ENCODE measurements at regions not wholly inside any gene's neighbourhood (a gene's known extent, or its start where the extent isn't known, plus 50 kb on each side); places are given as distances from the start of the nearest gene placed in this dataset.
"Not testable (repeated sequence)": the region's sequence is repeated elsewhere in the genome, so short reads cannot be mapped to it uniquely, and the experiment has no call there.

DNA sequence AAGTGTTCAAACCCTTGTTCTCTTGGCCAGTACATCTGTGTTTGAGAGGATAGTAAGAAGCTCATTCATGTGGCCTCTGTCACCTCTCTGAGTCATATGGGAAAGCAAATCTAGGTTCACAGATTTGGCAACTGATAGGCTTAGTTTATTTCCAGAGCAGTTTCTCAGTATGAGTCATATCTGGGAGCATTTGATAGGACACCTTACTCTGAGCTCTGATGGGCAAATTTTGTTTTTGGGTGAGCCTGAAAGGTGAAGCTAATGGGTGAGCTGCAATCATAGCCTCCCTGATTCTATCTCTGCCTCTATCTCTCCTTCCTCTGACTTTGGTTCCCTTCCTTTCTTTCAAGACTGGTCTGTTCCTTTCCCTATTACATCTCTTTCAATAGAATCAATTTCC is 134.4 kb downstream of the S1PR1 start:
- TF ChIP-seq, protein P1, sequence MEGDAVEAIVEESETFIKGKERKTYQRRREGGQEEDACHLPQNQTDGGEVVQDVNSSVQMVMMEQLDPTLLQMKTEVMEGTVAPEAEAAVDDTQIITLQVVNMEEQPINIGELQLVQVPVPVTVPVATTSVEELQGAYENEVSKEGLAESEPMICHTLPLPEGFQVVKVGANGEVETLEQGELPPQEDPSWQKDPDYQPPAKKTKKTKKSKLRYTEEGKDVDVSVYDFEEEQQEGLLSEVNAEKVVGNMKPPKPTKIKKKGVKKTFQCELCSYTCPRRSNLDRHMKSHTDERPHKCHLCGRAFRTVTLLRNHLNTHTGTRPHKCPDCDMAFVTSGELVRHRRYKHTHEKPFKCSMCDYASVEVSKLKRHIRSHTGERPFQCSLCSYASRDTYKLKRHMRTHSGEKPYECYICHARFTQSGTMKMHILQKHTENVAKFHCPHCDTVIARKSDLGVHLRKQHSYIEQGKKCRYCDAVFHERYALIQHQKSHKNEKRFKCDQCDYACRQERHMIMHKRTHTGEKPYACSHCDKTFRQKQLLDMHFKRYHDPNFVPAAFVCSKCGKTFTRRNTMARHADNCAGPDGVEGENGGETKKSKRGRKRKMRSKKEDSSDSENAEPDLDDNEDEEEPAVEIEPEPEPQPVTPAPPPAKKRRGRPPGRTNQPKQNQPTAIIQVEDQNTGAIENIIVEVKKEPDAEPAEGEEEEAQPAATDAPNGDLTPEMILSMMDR (conservative IDR thresholded peaks at IDR 0.05; ENCODE audit: low read depth, low read length) = no peak
- no peak for TF ChIP-seq EZH2 (IDR thresholded peaks at IDR 0.05; ENCODE audit: borderline replicate concordance, low read depth, low read length, poor library complexity, severe bottlenecking)
- Histone ChIP-seq H3K27me3 (replicated peaks; ENCODE audit: insufficient read depth, low read depth, low read length, poor library complexity) (no peaks in the 10 kb centered on the region), H3K36me3 (ENCODE audit: insufficient read depth, low read length, poor library complexity, severe bottlenecking) (no peaks in the 10 kb centered on the region), H3K27ac (ENCODE audit: low read depth, low read length, poor library complexity, severe bottlenecking) (no peak overlapping the region), H3K4me3 (ENCODE audit: low read depth, low read length, poor library complexity, severe bottlenecking) (no peak overlapping the region), H3K9me3 (ENCODE audit: low read depth, low read length, poor library complexity, severe bottlenecking) (no peaks in the 10 kb centered on the region), H3K4me1 (ENCODE audit: insufficient read depth, low read length, poor library complexity, severe bottlenecking) (no peaks in the 10 kb centered on the region)
- BruUV-seq (replicated peaks) = no TSS peak
- no peak for DNase-seq (ENCODE audit: low spot score)
- POLR2A ChIA-PET (ENCODE audit: low non-redundant PET) = no interaction called here
- intact Hi-C loops (cut with micrococcal nuclease; ENCODE audit: unreplicated experiment) = no loop called here
- CTCF ChIA-PET = no interaction called here

- BruUV-seq (replicated peaks) = no TSS peak
Measured at GRCh38 chr1:101373570-101373969, 136.8 kb downstream of the S1PR1 start.

DNA sequence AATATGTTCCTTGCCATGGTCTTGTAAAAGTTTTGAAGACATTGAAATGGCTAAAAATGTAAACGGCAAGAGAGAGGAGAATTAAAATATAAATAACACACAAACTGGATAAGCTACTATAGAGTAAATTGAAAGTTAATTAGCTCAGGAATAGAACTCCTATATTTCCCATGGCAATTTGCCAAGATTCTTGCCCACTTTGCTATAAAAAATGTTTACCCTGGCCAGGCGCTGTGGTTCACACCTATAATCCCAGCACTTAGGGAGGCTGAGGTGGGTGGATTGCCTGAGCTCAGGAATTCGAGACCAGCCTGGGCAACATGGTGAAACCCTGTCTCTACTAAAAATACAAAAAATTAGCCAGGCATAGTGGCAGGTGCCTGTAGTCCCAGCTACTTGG is 138.6 kb downstream of the S1PR1 start:
- H3K4me1 ChIP-seq (ENCODE audit: insufficient read depth, low read length, poor library complexity, severe bottlenecking); H3K27ac ChIP-seq (ENCODE audit: low read depth, low read length, poor library complexity, severe bottlenecking); H3K4me3 ChIP-seq (ENCODE audit: low read depth, low read length, poor library complexity, severe bottlenecking); DNase-seq (ENCODE audit: low spot score); BruUV-seq (replicated peaks); H3K36me3 ChIP-seq (ENCODE audit: insufficient read depth, low read length, poor library complexity, severe bottlenecking); POLR2A ChIA-PET (ENCODE audit: low non-redundant PET); intact Hi-C loops (cut with micrococcal nuclease; ENCODE audit: unreplicated experiment); H3K27me3 ChIP-seq (replicated peaks; ENCODE audit: insufficient read depth, low read depth, low read length, poor library complexity); H3K9me3 ChIP-seq (ENCODE audit: low read depth, low read length, poor library complexity, severe bottlenecking); CTCF ChIA-PET: not testable (repeated sequence)

More at GRCh38 chr1:101373570-101373969, 136.8 kb downstream of the S1PR1 start:
- no peak for DNase-seq (ENCODE audit: low spot score)
- H3K27ac ChIP-seq (ENCODE audit: low read depth, low read length, poor library complexity, severe bottlenecking) = no peak overlapping the region
- no peaks in the 10 kb centered on the region for H3K36me3 ChIP-seq (ENCODE audit: insufficient read depth, low read length, poor library complexity, severe bottlenecking)
- ChIA-PET CTCF (no interaction called here), POLR2A (ENCODE audit: low non-redundant PET) (no interaction called here)
- intact Hi-C loops (cut with micrococcal nuclease; ENCODE audit: unreplicated experiment) = no loop called here
- no peaks in the 10 kb centered on the region for H3K27me3 ChIP-seq (replicated peaks; ENCODE audit: insufficient read depth, low read depth, low read length, poor library complexity)
- no peaks in the 10 kb centered on the region for H3K9me3 ChIP-seq (ENCODE audit: low read depth, low read length, poor library complexity, severe bottlenecking)
- TF ChIP-seq EZH2 (IDR thresholded peaks at IDR 0.05; ENCODE audit: borderline replicate concordance, low read depth, low read length, poor library complexity, severe bottlenecking) = no peak
- TF ChIP-seq, protein P1 (conservative IDR thresholded peaks at IDR 0.05; ENCODE audit: low read depth, low read length) = no peak
- H3K4me1 ChIP-seq (ENCODE audit: insufficient read depth, low read length, poor library complexity, severe bottlenecking) = no peaks in the 10 kb centered on the region
- no peak overlapping the region for H3K4me3 ChIP-seq (ENCODE audit: low read depth, low read length, poor library complexity, severe bottlenecking)
